WERI-Rb-1 (cell line): ENCODE measurements at regions not wholly inside any gene's neighbourhood (a gene's known extent, or its start where the extent isn't known, plus 50 kb on each side); places are given as distances from the start of the nearest gene placed in this dataset.

Experiments used
- DNase-seq: peaks from one replicate; pipeline ENCODE4 v3.0.0-alpha.2; 2020
- H3K27ac ChIP-seq: fragments of 250-450 bp; sonication (Bioruptor Pico); 2 replicates; pipeline ENCODE4 v1.5.1; 2020; ENCODE audit warnings: mild to moderate bottlenecking, moderate library complexity
- H3K27me3 ChIP-seq: fragments of 250-450 bp; sonication (Bioruptor Pico); 2 replicates; pipeline ENCODE4 v1.5.1; 2021; ENCODE audit warnings: mild to moderate bottlenecking, low read depth, moderate library complexity; ENCODE audit not compliant: insufficient read depth, severe bottlenecking
- H3K36me3 ChIP-seq: fragments of 250-450 bp; sonication (Bioruptor Pico); 2 replicates; pipeline ENCODE4 v1.5.1; 2020; ENCODE audit warnings: mild to moderate bottlenecking, moderate library complexity
- H3K4me3 ChIP-seq: 2 replicates; pipeline ENCODE4 v1.5.1; 2011; ENCODE audit warnings: low read depth, mild to moderate bottlenecking, control low read depth, low read length
- H3K9me3 ChIP-seq: fragments of 250-450 bp; sonication (Bioruptor Pico); 2 replicates; pipeline ENCODE4 v1.5.1; 2021; ENCODE audit warnings: mild to moderate bottlenecking, moderate library complexity; ENCODE audit not compliant: severe bottlenecking
- TF ChIP-seq, protein P1 (sequence below): IDR thresholded peaks from 2 replicates; pipeline ENCODE4 v1.5.1; 2011; ENCODE audit warnings: low read depth, mild to moderate bottlenecking, control low read depth, inconsistent platforms, low read length

- Histone ChIP-seq H3K9me3 (no peaks in the 10 kb centered on the region), H3K27ac (no peak overlapping the region), H3K27me3 (no peaks in the 10 kb centered on the region), H3K4me3 (no peak overlapping the region), H3K36me3 (no peaks in the 10 kb centered on the region)
- no peak for DNase-seq
- TF ChIP-seq, protein P1, sequence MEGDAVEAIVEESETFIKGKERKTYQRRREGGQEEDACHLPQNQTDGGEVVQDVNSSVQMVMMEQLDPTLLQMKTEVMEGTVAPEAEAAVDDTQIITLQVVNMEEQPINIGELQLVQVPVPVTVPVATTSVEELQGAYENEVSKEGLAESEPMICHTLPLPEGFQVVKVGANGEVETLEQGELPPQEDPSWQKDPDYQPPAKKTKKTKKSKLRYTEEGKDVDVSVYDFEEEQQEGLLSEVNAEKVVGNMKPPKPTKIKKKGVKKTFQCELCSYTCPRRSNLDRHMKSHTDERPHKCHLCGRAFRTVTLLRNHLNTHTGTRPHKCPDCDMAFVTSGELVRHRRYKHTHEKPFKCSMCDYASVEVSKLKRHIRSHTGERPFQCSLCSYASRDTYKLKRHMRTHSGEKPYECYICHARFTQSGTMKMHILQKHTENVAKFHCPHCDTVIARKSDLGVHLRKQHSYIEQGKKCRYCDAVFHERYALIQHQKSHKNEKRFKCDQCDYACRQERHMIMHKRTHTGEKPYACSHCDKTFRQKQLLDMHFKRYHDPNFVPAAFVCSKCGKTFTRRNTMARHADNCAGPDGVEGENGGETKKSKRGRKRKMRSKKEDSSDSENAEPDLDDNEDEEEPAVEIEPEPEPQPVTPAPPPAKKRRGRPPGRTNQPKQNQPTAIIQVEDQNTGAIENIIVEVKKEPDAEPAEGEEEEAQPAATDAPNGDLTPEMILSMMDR, result no peak
These were observed 218.8 kb upstream of the CELF2 start for GRCh38 chr10:10798864-10799192.

GRCh38 chr10:10800961-10801360, 216.7 kb upstream of the CELF2 start:
- no peaks in the 10 kb centered on the region for H3K9me3 ChIP-seq
- H3K4me3 ChIP-seq, result no peak overlapping the region
- no peaks in the 10 kb centered on the region for H3K27me3 ChIP-seq
- H3K27ac ChIP-seq, result no peak overlapping the region
- no peak for DNase-seq
- TF ChIP-seq, protein P1, result no peak
- no peaks in the 10 kb centered on the region for H3K36me3 ChIP-seq

DNA sequence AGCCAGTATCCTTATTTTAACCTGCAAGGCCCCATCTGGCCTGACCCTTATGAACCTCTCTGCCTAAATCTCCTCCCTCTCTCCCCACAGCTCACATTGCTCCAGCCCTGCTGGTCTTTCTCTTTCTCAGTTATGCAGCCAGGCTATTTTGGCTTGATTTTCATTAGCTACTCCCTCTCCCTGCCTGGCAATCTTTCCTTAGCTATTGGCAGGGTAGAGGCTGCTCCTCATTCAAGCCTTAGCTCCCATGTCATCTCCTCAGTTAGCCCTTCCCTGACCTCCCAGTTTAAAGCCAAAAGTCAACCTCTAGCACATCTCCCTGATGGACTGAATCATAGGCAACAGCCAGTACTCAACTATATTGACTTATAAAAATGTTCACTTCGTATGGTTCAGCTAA, 214.4 kb upstream of the CELF2 start:
- TF ChIP-seq, protein P1, result no peak
- Histone ChIP-seq H3K27ac (no peak overlapping the region), H3K4me3 (no peak overlapping the region), H3K27me3 (no peaks in the 10 kb centered on the region), H3K9me3 (no peaks in the 10 kb centered on the region), H3K36me3 (no peaks in the 10 kb centered on the region)
- no peak for DNase-seq

DNA sequence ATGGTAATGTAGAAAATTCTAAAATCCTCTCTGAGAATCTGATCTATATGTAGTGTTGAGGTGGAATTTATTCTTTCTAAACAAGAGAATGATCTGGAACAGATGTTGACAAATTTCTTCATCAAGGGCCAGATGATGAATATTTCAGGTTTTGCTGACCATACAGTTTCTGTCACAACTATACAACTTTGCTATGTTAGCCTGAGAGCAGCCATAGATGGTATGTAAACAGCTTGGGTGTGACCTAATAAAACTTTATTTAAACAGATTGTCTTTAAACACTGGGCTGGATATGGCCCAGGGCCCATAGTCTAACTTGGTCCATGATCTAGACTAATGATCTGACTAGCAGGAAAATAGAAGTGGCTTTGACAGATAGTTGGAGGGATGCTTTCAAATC, 213.6 kb upstream of the CELF2 start:
- TF ChIP-seq, protein P1, result no peak
- Histone ChIP-seq H3K27me3 (no peaks in the 10 kb centered on the region), H3K27ac (no peak overlapping the region), H3K36me3 (no peaks in the 10 kb centered on the region), H3K4me3 (no peak overlapping the region), H3K9me3 (no peaks in the 10 kb centered on the region)
- no peak for DNase-seq

GRCh38 chr10:10804998-10805740, 212.5 kb upstream of the CELF2 start:
- TF ChIP-seq, protein P1, result no peak
- Histone ChIP-seq H3K9me3 (no peaks in the 10 kb centered on the region), H3K36me3 (no peaks in the 10 kb centered on the region), H3K27me3 (no peaks in the 10 kb centered on the region), H3K27ac (no peak overlapping the region), H3K4me3 (no peak overlapping the region)
- DNase-seq, result no peak

DNA sequence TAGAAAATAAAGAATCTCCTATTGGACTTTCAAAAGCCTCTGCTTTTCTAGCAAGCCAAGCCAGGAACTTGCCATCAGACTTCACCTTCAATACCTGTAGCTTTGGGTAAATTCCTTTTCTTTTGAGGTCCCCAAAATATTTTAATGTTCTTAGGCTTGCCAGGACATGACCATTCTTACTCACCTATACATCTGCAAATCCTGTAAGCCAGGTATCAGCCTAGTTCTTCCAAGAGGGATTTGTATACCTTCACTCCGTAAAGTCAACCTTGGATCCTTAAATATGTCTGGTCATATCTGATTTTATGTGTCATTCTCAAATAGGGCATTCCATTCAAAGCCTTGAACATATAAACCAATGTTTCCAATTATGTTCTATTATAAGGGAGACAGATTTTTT, 210.6 kb upstream of the CELF2 start:
- Histone ChIP-seq H3K27ac (no peak overlapping the region), H3K4me3 (no peak overlapping the region), H3K27me3 (no peaks in the 10 kb centered on the region), H3K9me3 (no peaks in the 10 kb centered on the region), H3K36me3 (no peaks in the 10 kb centered on the region)
- TF ChIP-seq, protein P1, result no peak
- no peak for DNase-seq
